ENCODE measurements at regions not wholly inside any gene's neighbourhood (a gene's known extent, or its start where the extent isn't known, plus 50 kb on each side); places are given as distances from the start of the nearest gene placed in this dataset.

DNA sequence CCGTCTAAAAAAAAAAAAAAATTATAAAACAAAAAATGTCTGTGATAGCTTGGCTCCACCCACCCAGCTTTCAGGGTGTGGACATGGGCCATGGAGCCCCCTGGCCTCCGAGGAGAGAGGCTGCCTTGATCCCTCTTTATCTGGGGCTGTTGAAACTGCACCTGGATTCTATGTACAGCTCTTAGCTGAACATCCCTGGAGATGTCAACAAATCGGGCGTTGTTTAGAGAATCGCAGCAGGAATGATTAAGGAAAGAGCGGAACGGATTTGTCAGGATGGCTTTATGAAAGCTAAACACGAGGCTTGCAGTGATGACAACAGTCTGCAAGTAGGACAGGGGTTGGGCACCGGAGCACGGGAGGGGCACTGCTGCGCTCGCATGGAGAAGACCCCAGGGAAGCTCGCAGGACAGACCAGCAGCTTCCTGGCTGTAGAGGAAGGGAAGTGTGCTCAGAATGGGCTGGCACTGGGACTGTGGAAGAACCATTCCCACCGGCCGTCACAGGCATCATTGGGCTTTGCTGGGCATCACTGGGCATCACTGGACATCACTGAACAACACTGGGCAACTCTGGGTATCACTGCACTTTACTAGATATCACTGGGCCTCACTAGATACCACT, 195.8 kb upstream of the FOXF1 start:
- TF ChIP-seq, protein P1, sequence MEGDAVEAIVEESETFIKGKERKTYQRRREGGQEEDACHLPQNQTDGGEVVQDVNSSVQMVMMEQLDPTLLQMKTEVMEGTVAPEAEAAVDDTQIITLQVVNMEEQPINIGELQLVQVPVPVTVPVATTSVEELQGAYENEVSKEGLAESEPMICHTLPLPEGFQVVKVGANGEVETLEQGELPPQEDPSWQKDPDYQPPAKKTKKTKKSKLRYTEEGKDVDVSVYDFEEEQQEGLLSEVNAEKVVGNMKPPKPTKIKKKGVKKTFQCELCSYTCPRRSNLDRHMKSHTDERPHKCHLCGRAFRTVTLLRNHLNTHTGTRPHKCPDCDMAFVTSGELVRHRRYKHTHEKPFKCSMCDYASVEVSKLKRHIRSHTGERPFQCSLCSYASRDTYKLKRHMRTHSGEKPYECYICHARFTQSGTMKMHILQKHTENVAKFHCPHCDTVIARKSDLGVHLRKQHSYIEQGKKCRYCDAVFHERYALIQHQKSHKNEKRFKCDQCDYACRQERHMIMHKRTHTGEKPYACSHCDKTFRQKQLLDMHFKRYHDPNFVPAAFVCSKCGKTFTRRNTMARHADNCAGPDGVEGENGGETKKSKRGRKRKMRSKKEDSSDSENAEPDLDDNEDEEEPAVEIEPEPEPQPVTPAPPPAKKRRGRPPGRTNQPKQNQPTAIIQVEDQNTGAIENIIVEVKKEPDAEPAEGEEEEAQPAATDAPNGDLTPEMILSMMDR (IDR thresholded peaks at IDR 0.05; ENCODE audit: insufficient read depth, low read length, poor library complexity, severe bottlenecking) = no peak
- no peak overlapping the region for H3K4me3 ChIP-seq (replicated peaks; ENCODE audit: low read depth, low read length)
- DNase-seq (ENCODE audit: extremely low read depth, insufficient read length) = no peak
- no peaks in the 10 kb centered on the region for H3K27me3 ChIP-seq (replicated peaks; ENCODE audit: control insufficient read depth, insufficient read depth, low read length)
- H3K36me3 ChIP-seq (ENCODE audit: control insufficient read depth, insufficient read depth, low read length) = no peaks in the 10 kb centered on the region

DNA sequence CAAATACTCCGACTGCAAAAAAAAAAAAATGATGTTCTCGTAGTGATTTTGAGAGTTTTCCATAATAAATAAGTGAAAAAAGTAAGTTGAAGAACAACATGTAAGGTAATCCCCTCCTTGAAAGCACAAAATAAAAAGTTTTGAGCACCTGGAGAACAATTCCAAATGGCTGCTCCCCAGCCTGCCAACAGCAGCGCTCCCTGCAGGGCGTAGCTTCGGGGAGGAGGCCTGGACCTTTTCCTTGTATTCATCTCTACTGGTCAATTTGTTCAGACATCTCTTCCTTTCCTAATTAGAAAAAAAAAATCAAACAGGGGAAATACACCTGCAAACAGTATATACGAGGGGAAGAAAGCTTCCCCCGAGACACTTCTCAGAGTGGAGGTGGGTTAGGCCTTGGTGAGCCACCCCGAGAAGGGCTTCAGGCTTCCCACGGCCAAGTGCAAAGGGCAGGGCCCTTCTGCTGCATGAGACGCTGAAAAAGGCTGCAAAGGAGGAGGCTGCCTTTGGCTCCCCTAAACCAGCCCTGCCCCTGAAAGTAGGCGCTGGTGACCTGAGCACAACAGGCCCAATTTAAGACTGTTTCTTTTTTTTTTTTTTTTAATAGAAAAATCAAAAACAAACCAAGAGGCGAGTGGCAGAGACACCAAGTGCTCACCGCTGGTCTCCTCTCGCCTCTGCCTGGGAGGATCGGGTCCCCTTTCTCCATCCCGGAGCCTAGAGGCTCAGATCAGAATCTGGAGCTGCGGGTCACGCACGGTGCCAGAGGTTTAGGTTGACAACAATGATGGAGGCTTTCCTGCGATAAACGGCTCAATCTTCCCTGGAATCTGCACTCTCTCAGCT, 193.1 kb upstream of the FOXF1 start:
- no peak for DNase-seq (ENCODE audit: extremely low read depth, insufficient read length)
- H3K4me3 ChIP-seq (replicated peaks; ENCODE audit: low read depth, low read length) = no peak overlapping the region
- no peaks in the 10 kb centered on the region for H3K27me3 ChIP-seq (replicated peaks; ENCODE audit: control insufficient read depth, insufficient read depth, low read length)
- H3K36me3 ChIP-seq (ENCODE audit: control insufficient read depth, insufficient read depth, low read length) = no peaks in the 10 kb centered on the region
- TF ChIP-seq, protein P1 (IDR thresholded peaks at IDR 0.05; ENCODE audit: insufficient read depth, low read length, poor library complexity, severe bottlenecking) = no peak

DNA sequence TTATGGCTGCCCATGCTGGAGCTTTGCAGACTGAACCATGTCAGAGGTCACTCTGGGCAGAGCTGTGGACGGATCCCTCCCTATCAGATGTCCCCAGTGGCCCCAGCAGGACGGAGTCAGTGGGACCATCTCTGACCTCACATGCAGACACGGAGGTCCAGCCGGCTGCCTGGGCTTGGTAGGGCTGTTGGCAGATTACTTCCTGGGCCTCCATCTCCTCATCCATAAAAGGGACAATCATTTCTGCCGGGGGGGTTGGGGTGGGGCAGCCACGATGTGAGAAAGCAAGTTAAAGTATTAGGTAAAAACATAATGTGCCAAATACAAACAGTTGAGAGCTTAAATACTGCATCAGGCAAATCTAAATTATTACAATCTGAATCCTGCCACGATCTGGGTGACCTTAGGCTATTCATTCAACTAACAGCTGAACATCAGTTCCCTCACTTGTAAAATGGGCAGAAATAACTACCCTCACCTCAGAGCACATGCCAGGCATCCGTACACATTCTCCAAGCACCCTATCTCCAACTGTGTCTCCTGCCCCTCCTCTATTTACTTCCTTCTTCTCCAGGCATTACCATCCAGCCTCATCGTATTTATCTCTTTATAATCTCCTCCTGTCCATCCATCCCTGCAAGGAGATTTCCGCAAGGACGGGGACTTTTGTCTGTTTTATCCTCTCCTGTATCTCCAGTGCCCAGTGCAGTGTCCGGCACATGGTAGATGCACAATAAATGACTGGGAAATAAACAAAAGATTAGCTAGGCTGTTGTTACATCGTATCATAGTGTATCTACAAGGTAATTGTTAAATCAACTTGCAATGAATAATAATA, 192.3 kb upstream of the FOXF1 start:
- TF ChIP-seq, protein P1 (IDR thresholded peaks at IDR 0.05; ENCODE audit: insufficient read depth, low read length, poor library complexity, severe bottlenecking) = no peak
- H3K36me3 ChIP-seq (ENCODE audit: control insufficient read depth, insufficient read depth, low read length) = no peaks in the 10 kb centered on the region
- H3K27me3 ChIP-seq (replicated peaks; ENCODE audit: control insufficient read depth, insufficient read depth, low read length) = no peaks in the 10 kb centered on the region
- DNase-seq (ENCODE audit: extremely low read depth, insufficient read length) = no peak
- no peak overlapping the region for H3K4me3 ChIP-seq (replicated peaks; ENCODE audit: low read depth, low read length)

DNA sequence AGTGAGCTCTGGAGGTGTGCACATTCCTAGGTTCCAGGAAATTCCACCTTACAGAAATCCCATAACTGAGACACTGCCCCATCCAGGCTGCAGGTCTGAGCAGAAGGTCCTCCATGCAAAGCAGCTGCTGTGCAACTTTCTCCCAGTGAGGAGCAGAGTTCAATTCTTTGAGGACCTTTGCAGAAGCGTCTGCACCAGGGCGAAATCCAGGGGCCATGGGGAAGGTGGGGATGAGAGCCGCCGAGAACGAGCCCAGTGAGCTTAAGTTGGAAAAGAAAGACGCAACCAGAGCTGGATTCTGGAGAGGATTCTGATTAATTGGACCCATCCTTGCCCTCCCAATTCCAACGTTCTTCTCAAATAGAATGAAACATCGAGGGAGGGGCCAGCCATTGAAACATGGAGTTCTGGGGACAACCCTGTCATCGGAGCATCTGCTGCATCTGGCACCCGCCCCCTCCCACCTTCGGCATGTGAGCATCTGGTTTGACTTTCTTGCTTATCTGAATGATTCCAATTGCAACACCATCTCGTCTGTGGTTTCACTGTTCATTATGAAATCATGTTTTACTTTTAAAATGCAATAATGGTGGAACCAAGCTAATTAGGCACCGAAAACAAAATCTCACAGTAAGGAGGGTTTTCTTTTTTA, 190.6 kb upstream of the FOXF1 start:
- Histone ChIP-seq H3K36me3 (ENCODE audit: control insufficient read depth, insufficient read depth, low read length) (no peaks in the 10 kb centered on the region), H3K27me3 (replicated peaks; ENCODE audit: control insufficient read depth, insufficient read depth, low read length) (no peaks in the 10 kb centered on the region; the same call in 1 of the 2 replicates), H3K4me3 (replicated peaks; ENCODE audit: low read depth, low read length) (no peak overlapping the region)
- TF ChIP-seq, protein P1 (IDR thresholded peaks at IDR 0.05; ENCODE audit: insufficient read depth, low read length, poor library complexity, severe bottlenecking) = no peak
- DNase-seq (ENCODE audit: extremely low read depth, insufficient read length) = no peak

DNA sequence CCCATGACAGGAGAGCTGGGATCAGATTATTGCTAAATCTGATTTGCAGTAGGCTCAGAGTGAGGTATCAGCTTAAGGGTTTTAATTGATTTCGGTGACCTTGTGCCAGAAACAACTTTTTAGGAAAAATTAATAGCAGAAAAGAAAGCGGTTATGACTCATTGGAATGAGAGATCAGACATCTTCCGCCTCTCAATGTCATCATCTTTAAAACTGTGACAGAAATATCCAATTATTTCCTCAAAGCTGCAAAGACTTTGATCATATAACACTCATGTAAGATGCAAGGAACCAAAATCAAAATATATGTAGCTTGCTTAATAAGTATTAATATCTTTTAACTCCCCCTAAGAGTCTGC, 190.1 kb upstream of the FOXF1 start:
- TF ChIP-seq, protein P1 (IDR thresholded peaks at IDR 0.05; ENCODE audit: insufficient read depth, low read length, poor library complexity, severe bottlenecking) = no peak
- DNase-seq (ENCODE audit: extremely low read depth, insufficient read length) = no peak
- Histone ChIP-seq H3K4me3 (replicated peaks; ENCODE audit: low read depth, low read length) (no peak overlapping the region), H3K27me3 (replicated peaks; ENCODE audit: control insufficient read depth, insufficient read depth, low read length) (no peaks in the 10 kb centered on the region; the same call in 1 of the 2 replicates), H3K36me3 (ENCODE audit: control insufficient read depth, insufficient read depth, low read length) (no peaks in the 10 kb centered on the region)

All from GM06990 (cell line).